GM18951 (cell line): ENCODE measurements at regions not wholly inside any gene's neighbourhood (a gene's known extent, or its start where the extent isn't known, plus 50 kb on each side); places are given as distances from the start of the nearest gene placed in this dataset.
A peak's percentile ranks its signal among the peaks of the same experiment; 100 is the strongest.

Experiments used
- POLR2A ChIP-seq: IDR thresholded peaks from 4 replicates; pipeline ENCODE4 v1.6.1; 2011; ENCODE audit warnings: mild to moderate bottlenecking; ENCODE audit not compliant: insufficient read length, insufficient read depth; ENCODE audit errors: extremely low read depth
- in situ Hi-C: fragments of 300-500 bp; cut with MboI; formaldehyde crosslinking; loops from one replicate; pipeline ENCODE4 v1.12.0; 2022; ENCODE audit warnings: low sequenced_read_pairs, mixed read lengths, inconsistent platforms; ENCODE audit not compliant: unreplicated experiment

DNA sequence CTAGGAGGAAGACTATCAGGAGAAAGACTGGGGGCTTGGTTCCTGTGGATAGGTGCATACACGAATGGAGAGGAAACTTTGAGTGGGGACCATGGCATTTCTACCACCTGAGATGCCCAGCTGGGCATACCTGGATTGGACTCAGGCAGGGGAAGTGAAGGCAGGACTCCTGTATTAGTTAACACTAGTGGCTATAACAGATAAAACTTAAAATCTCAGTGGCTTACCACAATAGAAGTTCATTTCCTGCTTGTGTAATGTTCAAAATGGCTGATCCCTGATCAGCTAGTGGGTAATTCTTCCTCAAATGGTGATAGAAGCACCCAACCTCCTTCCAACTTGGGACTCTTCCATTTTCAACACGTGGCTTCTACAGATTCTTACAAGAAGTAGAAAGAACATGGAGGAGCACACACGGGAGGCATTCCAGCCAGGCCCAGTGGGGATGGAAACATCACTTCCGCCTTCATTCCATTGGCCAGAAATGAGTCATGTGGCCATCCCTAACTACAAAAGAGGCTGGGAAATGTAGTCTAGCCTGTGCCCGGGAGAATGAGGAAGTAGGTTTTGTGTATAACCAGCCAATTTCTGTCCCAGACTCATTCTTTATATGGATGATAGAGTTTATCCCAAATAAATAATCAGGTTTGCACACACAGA is 112.1 kb downstream of the UTP18 start:
- in situ Hi-C loops, result no loop called here
- peak; percentile 24 for TF ChIP-seq POLR2A

DNA sequence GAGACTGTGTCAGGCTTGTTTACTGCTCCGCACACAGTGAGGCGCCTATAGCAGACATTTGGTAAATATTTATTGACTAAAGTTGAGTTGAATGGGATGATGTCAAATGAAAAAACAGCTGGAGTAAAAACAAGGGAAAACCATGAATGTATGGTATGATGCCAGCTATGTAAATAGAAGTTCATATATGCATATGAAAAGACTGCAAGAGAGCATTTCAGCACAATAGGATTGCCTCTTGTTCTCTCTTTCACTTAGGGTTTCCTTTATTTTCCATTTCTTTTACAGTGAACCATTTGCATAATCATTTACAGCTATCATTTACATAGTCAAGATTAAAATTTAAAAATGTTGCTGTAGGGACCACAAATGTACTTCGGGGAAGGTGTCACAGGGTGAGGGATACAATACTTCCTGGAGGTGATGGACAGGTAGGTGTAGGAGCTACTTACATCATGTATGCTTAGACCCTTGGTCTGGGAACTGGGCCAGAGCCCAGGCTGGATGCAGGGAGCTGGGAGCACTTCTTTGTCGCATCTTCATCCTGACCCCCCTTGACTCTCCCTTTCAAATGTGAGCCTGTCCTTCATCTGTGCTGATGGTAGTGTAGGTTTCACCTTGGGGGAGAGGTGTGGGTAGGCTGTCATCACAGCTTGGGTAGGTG is 113.3 kb downstream of the UTP18 start:
- no peak for TF ChIP-seq POLR2A
- in situ Hi-C loops, result no loop called here

DNA sequence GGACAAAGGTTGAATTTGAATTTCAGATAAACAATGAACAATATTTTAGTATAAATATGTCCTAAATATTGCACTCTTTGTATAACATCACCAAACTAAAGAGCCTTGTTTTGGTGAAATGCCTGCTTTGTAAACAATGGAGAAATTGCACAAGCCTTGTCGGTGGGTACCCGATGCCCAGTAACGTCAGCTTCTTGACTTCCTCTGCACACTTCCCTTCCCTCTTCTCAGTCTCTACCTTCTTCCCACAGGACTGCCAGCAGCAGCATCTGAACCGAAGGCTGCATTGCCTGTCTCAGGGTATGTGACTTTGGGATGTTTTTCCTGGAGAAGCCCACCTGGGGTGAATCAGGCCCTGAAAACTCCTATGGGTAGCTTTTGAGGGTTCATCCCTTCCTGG is 113.9 kb downstream of the UTP18 start:
- in situ Hi-C loops, result no loop called here
- TF ChIP-seq POLR2A, result no peak

DNA sequence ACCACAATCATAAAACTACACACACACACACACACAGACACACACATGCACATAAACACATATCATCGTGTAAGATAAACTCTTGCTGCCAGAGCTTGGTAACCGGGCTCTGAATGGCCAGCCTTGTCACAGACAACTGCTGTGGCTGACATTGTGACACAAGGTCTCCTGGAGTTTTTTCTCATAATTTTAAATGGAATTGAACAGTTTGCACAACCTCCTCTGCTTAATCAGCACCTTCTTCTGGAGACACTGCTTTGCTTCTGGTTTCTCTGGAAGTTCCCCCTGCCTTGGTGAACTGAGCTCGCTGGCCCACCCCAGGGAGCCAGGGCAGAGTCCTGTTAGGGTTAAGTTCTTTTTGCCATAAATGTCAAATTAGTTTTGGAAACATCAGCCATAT is 115.4 kb downstream of the UTP18 start:
- no peak for TF ChIP-seq POLR2A
- in situ Hi-C loops, result no loop called here

DNA sequence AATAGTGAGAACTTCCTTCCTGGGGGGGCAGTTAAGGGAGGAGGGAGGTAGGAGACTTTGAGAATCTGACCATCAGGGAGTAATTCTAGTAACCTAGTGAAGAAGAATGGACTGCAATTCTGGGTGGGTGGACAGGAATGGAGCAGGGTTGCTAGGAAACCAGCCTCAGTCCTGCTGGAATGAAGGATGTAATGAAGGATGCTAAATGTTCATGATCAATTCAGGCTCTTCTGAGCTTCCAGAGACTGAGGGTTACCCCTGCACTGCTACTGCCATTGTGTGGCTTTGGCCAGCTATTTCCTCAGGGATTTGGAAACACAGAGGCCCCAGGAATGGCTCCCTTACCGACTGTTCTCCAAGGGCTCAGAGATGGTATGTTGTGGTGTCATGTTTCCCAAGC is 116.4 kb downstream of the UTP18 start:
- in situ Hi-C loops, result no loop called here
- TF ChIP-seq POLR2A, result no peak

DNA sequence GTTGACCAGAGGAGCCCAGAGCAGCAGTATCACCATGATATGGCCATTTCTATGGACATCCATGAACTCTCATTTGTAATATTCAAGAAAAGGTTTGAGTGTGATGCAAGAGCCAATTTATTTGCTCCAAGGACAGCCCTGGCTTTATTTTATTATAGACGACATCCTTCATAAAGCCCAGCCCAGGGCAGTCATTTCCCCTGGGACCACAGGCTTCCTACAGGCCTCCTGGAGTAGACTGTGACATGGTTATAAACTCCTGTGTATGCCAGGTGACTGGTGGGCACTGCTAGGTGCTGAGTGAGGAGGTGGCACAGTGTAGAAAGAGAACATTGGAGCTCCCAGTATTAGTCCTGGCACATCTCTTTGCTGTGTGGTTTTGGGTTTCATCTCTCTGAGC is 120.9 kb downstream of the UTP18 start:
- in situ Hi-C loops, result no loop called here
- TF ChIP-seq POLR2A, result no peak

DNA sequence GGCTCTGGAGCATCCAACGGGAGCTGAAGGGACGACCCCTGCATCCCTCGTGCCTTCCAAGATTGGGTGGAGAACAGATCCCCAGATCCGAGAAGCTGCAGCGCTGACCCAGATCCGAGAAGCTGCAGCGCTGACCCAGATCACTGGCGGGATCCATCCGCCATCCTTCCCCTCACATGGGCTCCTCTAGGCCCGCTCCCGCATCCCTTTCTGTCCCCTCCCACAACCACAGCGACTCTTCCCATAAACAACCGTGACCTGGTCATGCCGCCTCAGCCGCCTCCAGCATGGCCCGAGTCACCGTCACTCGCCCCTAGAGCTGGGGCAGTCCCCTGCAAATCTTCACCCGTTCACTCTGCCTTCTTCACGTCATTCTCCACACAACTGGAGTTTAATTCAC is 124.9 kb downstream of the UTP18 start:
- in situ Hi-C loops, result no loop called here
- TF ChIP-seq POLR2A, result no peak

DNA sequence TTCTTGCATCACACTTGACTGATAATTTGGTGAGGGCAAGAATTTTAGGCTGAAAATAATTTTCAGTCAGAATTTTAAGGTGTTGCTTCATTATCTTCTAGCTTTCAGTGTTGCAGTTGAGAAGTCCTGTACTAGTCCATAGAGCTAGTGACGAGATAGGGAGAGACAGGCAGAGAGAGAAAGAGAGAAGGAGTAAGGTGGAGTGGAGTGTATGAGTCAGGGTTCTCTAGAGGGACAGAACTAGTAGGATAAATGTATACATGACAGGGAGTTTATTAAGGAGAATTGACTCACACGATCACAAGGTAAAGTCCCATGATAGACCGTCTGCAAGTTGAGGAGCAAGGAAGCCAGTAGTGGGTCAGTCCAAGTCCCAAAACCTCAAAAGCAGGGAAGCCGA is 127.2 kb downstream of the UTP18 start:
- in situ Hi-C loops, result no loop called here
- TF ChIP-seq POLR2A, result no peak

DNA sequence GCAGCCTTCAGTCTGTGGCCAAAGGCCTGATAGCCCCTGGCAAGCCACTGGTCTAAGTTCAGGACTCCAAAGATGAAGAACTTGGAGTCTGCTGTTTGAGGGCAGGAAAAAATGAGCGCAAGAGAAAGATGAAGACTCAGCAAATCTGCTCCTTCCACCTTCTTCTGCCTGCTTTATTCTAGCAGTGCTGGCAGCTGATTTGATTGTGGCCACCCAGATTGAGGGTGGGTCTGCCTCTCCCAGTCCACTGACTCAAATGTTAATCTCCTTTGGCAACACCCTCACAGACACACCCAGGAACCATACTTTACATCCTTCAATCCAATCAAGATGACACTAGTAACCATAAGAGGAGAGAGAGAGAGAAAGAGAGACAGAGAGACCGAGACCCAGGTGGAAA is 127.6 kb downstream of the UTP18 start:
- in situ Hi-C loops, result no loop called here
- no peak for TF ChIP-seq POLR2A

DNA sequence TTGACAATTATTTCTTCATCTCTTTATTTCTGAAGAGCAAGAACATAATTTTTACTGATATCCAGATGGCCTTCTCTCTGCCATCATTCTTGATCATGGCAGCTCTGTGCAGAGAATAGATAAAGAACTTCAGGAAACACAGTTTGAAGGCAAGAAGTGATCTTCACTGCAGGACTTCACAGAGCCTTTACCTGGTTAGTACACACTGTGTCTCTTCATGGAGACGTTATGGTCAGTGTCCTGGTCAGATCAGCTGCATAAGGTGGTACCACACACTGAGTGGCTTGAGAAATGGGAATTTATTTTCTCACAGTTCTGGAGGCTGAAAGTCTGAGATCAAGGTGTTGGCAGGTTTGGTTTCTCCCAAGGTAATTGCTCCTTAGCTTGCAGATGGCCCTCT is 129.5 kb downstream of the UTP18 start:
- in situ Hi-C loops, result no loop called here
- no peak for TF ChIP-seq POLR2A

DNA sequence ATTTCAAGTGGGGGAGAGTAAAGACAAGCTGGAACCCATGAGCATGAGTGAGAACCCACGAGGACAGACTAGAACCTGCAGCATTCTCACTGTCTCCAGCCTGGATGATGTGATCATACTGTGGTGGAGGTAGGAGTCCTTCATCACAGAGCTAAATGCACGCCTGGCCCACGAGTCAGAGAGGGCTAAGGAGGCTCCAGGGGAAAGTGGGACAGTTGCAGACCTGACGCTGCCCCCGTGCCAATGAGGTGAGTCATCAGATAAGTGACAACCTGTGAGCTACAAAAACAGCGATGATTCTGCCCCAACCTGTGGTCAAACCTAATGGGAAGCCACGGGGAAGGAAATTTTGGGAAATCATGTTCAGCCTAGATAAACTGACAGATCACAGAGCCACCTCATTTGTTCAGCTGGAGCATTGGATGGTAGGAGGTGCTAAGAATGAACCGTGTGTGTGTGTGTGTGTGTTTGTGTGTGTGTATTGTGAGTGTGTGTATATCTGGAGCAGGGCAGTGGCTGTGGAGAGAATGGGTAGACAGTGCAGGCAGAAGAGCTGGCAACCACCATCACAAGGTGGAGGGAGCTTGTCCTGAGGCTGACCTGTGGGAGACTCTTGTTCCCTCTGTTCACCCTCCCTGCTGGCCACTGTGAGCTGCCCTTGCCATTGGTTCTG is 131.8 kb downstream of the UTP18 start:
- TF ChIP-seq POLR2A, result no peak

DNA sequence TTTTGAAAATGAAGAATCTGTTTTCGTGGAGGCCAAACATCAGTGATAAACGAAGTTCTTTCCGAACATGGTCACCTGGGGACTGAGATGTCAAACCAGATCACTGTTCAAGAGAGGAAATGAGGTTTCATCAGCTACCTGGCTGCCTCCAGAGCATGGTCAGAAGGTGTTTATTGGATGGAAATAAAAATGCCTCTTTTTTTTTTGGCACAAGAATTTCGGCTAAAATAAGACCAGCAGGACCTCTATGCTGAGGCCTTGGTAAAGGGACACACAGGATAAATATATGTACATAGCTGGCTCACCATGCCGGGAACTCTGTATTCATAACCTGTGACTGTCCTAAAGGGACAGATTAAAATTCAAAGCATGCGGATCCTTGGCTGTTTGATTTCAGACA is 135.3 kb downstream of the UTP18 start:
- in situ Hi-C loops, result no loop called here
- TF ChIP-seq POLR2A, result no peak

More for the DNA sequence above, 131.8 kb downstream of the UTP18 start:
- in situ Hi-C loops, result no loop called here

DNA sequence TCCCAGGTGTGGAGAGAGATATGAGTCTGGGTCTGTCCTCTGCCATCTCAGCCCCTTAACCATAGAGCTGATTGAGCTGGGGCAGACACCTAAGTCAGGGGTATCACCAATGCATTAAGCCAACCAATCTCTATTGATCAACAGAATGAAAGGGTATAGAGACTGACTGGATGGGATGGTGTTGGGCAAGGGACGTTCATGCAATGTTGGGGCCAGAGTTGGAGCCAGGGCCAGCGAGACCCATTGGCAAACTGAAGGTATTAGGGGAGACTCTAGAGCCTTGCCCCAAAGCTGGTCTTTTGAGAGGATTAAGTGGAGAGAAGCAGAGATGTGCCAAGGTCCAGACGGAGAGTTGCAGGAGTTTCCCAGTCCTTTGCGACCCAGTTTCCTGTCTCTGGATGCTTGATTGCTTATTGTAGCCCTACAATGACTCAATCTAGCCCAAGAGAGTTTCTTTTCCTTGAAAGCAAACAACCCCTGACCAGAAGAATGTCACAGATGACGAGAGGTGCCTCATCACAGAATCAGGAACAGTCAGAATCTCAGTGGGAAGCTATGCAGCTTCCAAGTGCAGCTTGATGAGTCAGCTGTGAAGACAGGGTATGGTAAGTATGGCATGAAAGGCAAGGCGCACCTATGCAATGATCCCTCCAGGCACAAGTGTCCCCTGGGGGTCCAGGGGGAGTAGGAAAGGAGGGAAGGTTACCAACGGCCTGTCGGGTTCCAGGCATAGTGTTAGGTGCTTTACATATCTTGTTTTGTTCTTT is 137.2 kb downstream of the UTP18 start:
- TF ChIP-seq POLR2A, result no peak
- in situ Hi-C loops, result no loop called here
